ENCODE measurements at regions not wholly inside any gene's neighbourhood (a gene's known extent, or its start where the extent isn't known, plus 50 kb on each side); places are given as distances from the start of the nearest gene placed in this dataset.

DNA sequence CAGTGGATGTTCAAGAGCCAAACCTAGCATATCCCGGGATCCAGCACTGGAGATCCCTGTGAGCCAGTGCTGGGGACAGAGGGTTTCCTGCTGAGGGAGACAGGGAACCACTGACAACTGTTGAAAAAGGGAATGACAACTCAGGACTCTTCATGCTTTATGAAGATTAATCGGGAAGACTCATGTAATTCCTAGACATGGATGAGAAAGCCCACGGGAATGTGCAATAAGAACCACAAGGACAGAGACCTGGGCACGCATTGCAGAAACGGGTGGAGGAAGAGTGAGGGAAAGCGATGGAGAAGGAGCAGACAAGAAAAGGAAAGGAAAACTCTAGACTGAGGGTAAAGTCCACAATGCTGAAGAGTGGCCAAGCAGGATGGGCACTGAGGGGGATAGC is 296.0 kb downstream of the PCNX1 start:
- TF ChIP-seq, protein P1, sequence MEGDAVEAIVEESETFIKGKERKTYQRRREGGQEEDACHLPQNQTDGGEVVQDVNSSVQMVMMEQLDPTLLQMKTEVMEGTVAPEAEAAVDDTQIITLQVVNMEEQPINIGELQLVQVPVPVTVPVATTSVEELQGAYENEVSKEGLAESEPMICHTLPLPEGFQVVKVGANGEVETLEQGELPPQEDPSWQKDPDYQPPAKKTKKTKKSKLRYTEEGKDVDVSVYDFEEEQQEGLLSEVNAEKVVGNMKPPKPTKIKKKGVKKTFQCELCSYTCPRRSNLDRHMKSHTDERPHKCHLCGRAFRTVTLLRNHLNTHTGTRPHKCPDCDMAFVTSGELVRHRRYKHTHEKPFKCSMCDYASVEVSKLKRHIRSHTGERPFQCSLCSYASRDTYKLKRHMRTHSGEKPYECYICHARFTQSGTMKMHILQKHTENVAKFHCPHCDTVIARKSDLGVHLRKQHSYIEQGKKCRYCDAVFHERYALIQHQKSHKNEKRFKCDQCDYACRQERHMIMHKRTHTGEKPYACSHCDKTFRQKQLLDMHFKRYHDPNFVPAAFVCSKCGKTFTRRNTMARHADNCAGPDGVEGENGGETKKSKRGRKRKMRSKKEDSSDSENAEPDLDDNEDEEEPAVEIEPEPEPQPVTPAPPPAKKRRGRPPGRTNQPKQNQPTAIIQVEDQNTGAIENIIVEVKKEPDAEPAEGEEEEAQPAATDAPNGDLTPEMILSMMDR (IDR thresholded peaks at IDR 0.05; ENCODE audit: control insufficient read depth, insufficient read depth, low read depth, low read length, missing control alignments), result no peak
- H3K4me3 ChIP-seq (ENCODE audit: control insufficient read depth, low read depth, low read length), result no peak overlapping the region
- DNase-seq (ENCODE audit: low read depth), result no peak

DNA sequence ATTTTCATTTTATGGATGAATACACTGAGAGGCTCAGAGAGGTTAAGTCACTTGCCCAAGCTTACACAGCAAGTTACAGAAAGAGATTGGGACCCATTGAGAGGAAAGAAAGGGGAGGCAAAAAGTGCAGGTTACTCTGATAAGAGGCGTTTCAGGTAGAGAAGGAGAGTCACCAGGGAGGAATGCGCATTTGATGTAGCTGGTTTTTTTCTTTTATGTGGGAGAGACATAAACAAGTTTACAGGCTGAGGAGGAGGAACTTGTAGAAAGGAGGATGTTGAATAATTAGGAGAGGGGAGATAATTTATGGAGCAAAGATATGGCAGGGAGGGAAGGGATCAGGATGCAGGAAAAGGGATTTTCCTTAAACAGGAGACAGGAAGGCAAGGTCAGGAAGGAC is 297.0 kb downstream of the PCNX1 start:
- DNase-seq (ENCODE audit: low read depth), result no peak
- TF ChIP-seq, protein P1 (IDR thresholded peaks at IDR 0.05; ENCODE audit: control insufficient read depth, insufficient read depth, low read depth, low read length, missing control alignments), result no peak
- H3K4me3 ChIP-seq (ENCODE audit: control insufficient read depth, low read depth, low read length), result no peak overlapping the region

DNA sequence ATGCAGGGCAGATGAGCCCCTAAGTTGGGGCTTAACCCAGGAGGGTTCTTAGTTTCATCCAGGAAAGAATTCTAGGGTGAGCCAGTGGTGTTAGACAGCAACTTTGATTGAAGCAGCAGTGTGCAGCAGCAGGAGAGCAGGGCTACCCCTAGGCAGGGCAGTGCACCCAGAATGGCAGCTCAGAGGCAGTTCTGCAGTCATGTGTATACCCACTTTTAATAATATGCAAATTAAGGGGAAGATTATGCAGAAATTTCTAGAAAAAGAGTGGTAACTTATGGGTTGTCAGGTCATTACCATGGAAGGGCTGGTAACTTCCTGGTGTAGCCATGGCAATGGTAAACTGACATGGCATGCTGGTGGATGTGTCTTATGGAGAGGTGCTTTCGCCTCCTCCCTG is 297.5 kb downstream of the PCNX1 start:
- TF ChIP-seq, protein P1 (IDR thresholded peaks at IDR 0.05; ENCODE audit: control insufficient read depth, insufficient read depth, low read depth, low read length, missing control alignments), result no peak
- H3K4me3 ChIP-seq (ENCODE audit: control insufficient read depth, low read depth, low read length), result no peak overlapping the region
- DNase-seq (ENCODE audit: low read depth), result no peak

DNA sequence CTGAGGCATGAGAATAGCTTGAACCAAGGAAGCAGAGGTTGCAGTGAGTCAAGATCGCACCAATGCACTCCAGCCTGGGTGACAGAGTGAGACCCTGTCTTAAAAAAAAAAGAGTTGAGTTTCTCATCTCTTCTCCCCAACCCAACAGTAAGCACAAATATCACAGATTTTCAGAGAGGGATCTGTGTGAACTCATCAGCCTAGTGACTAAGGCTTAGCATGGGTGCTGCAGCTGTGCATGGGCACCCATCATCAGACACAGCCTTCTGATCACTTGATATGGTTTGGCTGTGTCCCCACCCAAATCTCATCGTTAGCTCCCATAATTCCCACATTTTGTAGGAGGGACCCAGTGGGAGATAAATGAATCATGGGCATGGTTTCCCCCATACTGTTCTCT is 298.9 kb downstream of the PCNX1 start:
- TF ChIP-seq, protein P1 (IDR thresholded peaks at IDR 0.05; ENCODE audit: control insufficient read depth, insufficient read depth, low read depth, low read length, missing control alignments), result no peak
- DNase-seq (ENCODE audit: low read depth), result no peak
- no peak overlapping the region for H3K4me3 ChIP-seq (ENCODE audit: control insufficient read depth, low read depth, low read length)

DNA sequence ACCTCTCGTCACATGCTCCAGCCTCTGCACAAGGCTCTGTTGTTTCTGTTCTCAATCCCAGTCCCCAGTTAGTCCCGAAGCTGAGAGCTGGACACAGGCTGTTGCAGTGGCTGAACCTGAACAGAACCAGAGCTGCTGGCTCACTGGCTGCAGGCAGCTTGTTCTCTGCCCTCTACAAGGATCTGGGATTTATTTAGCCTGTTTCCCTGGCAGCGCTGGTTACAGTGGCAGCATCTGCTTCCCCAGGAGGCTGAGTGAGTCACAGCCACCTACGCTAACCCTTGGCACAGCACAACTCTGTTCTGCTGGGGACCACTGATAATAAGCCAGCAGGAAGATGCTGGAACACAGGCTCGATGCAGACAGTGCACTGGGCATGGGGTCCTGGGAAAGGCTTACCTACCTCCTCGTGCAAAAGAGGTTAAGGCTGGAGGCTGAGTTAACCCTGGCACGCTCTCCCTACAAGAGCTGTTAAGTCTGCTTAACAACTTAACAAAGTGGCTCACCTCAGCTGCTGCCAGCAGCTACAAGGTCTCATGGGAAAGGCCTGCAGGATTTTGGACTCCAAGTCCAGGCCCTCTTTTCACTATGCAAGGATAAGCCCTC is 299.6 kb downstream of the PCNX1 start:
- peak; percentile 79 for DNase-seq (ENCODE audit: low read depth)

DNA sequence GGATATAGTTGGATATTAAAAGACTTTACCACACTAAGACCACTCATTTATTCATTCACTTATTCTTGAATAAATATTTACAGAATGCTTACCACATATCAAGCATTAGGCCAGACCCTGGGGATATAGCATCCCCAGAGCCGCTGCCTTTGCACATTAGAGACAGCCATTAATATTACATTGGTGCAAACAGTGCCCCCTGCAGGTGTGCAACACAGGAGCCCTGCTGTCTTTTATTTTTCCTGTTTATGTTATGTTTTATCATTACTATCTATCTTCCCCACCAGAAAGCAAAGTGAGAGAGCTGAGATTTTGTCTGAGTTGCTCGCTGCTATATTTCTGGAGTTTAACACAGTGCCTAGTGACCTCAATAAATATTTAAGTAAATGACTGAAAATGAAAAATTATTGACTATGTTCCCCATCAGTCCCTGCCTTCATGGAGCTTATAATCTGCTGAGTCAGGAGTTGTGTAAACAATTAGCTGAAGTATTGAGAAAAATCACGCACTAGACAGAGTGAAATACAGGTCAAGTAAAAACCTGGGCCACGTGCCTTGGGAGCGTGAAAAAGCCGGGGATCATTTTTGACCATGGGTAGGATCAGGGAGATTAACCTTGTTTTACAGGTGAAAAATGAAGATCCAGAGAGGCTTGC is 301.6 kb downstream of the PCNX1 start:
- DNase-seq (ENCODE audit: low read depth), result no peak
- no peak overlapping the region for H3K4me3 ChIP-seq (ENCODE audit: control insufficient read depth, low read depth, low read length)
- TF ChIP-seq, protein P1 (IDR thresholded peaks at IDR 0.05; ENCODE audit: control insufficient read depth, insufficient read depth, low read depth, low read length, missing control alignments), result no peak

More for the DNA sequence above, 299.6 kb downstream of the PCNX1 start:
- H3K4me3 ChIP-seq (ENCODE audit: control insufficient read depth, low read depth, low read length), result no peak overlapping the region
- TF ChIP-seq, protein P1 (IDR thresholded peaks at IDR 0.05; ENCODE audit: control insufficient read depth, insufficient read depth, low read depth, low read length, missing control alignments), result no peak

Data from AG09309 (cell line).